ENCODE measurements at regions not wholly inside any gene's neighbourhood (a gene's known extent, or its start where the extent isn't known, plus 50 kb on each side); places are given as distances from the start of the nearest gene placed in this dataset.

GRCh38 chr14:36245223-36245622 is 68.7 kb upstream of the PTCSC3 start:
- DNase-seq (ENCODE audit: low spot score) = no peak

- DNase-seq (ENCODE audit: low spot score) = no peak
These were observed 66.7 kb upstream of the PTCSC3 start for GRCh38 chr14:36243183-36243582.

- DNase-seq (ENCODE audit: low spot score) = no peak
These were observed 64.7 kb upstream of the PTCSC3 start for GRCh38 chr14:36241183-36241582.

GRCh38 chr14:36238666-36239363 is 62.3 kb upstream of the PTCSC3 start:
- DNase-seq (ENCODE audit: low spot score) = peak; percentile 40

- no peak for DNase-seq (ENCODE audit: low spot score)
These were observed 56.7 kb upstream of the PTCSC3 start for GRCh38 chr14:36233217-36233616.

GRCh38 chr14:36229262-36229661 is 52.7 kb upstream of the PTCSC3 start:
- DNase-seq (ENCODE audit: low spot score) = no peak

- DNase-seq (ENCODE audit: low spot score) = no peak
These were observed 51.3 kb upstream of the PTCSC3 start for GRCh38 chr14:36227802-36228201.

GRCh38 chr14:36227344-36227743 is 50.8 kb upstream of the PTCSC3 start:
- no peak for DNase-seq (ENCODE audit: low spot score)
